B cell (primary cell): ENCODE measurements at regions not wholly inside any gene's neighbourhood (a gene's known extent, or its start where the extent isn't known, plus 50 kb on each side); places are given as distances from the start of the nearest gene placed in this dataset.

Experiments used
- ATAC-seq: fragments of 200-7000 bp; cut with Tn5 transposase; one replicate; pipeline ENCODE4 v1.10.0; 2021; ENCODE audit warnings: low read depth, mild to moderate bottlenecking, moderate number of reproducible peaks, moderate library complexity
- CTCF ChIA-PET: fragments of 350-600 bp; sonication (Branson Sonifier 250); formaldehyde crosslinking; loops from one replicate; lab custom pipeline; 2021; ENCODE audit warnings: antibody characterized with exemption, inconsistent platforms; lab: Charles Lee
- POLR2A ChIA-PET: fragments of 350-600 bp; sonication (Branson Sonifier 250); formaldehyde crosslinking; loops from one replicate; lab custom pipeline; 2021; ENCODE audit warnings: antibody characterized with exemption; lab: Charles Lee
- DNase-seq: peaks from one replicate; pipeline ENCODE4 v3.0.0; 2013
- H2AFZ ChIP-seq: 2 replicates; pipeline ENCODE4 v1.6.1; 2012; ENCODE audit warnings: mild to moderate bottlenecking, low read depth, low read length; ENCODE audit not compliant: insufficient read depth, poor library complexity, severe bottlenecking
- H3K27ac ChIP-seq, 2 donors: 1 replicate in 1 of 2; 2 replicates in 1 of 2; pipeline ENCODE4 v1.5.1; 2012 to 2013; ENCODE audit warnings: low read length in 2 of 2, mild to moderate bottlenecking in 2 of 2, moderate library complexity in 1 of 2
- H3K27me3 ChIP-seq, 4 experiments: fragments of 200-600 bp in 1 of 4; sonication (generic) in 1 of 4; replicated peaks in 1 of 4; 1 replicate in 2 of 4; 2 replicates in 2 of 4; pipeline versions ENCODE4 v1.6.1 to v1.7.0; 2013 to 2016; ENCODE audit warnings: low read length in 3 of 4, mild to moderate bottlenecking in 2 of 4, mixed read lengths in 1 of 4, moderate library complexity in 1 of 4; ENCODE audit not compliant: insufficient read depth in 4 of 4, control insufficient read depth in 3 of 4; ENCODE audit errors: control extremely low read depth in 1 of 4
- H3K36me3 ChIP-seq, 2 experiments: replicated peaks in 1 of 2; 1 replicate in 1 of 2; 2 replicates in 1 of 2; pipeline versions ENCODE4 v1.6.1 to v1.7.1; 2013; ENCODE audit warnings: low read length in 1 of 2; ENCODE audit not compliant: insufficient read depth in 2 of 2, control insufficient read depth in 1 of 2; ENCODE audit errors: control extremely low read depth in 1 of 2, extremely low read depth in 1 of 2
- H3K4me1 ChIP-seq, 2 donors: fragments of 200-600 bp in 1 of 2; sonication (generic) in 1 of 2; 1 replicate in 1 of 2; 2 replicates in 1 of 2; pipeline versions ENCODE4 v1.5.1 to v1.6.1; 2013 to 2017; ENCODE audit warnings: low read length in 2 of 2; ENCODE audit not compliant: control insufficient read depth in 2 of 2, insufficient read depth in 2 of 2
- H3K4me2 ChIP-seq: replicated peaks from 2 replicates; pipeline ENCODE3; 2012; ENCODE audit warnings: mild to moderate bottlenecking, low read depth, low read length; ENCODE audit not compliant: poor library complexity, severe bottlenecking
- H3K4me3 ChIP-seq, 5 experiments: fragments of 200-600 bp in 1 of 5; sonication (generic) in 1 of 5; 1 replicate in 3 of 5; 2 replicates in 2 of 5; pipeline versions ENCODE4 v1.5.1 to v1.7.0; 2011 to 2016; ENCODE audit warnings: low read length in 4 of 5, mild to moderate bottlenecking in 4 of 5, low read depth in 2 of 5, control low read depth in 1 of 5, moderate library complexity in 1 of 5; ENCODE audit not compliant: insufficient read depth in 1 of 5; ENCODE audit errors: control extremely low read depth in 1 of 5, extremely low read depth in 1 of 5
- H3K79me2 ChIP-seq: fragments of 200-600 bp; sonication (generic); one replicate; pipeline ENCODE4 v1.6.0; 2016; ENCODE audit warnings: low read length; ENCODE audit not compliant: control insufficient read depth, insufficient read depth
- H3K9ac ChIP-seq: fragments of 200-600 bp; sonication (generic); 2 replicates; pipeline ENCODE4 v1.6.1; 2017; ENCODE audit warnings: mild to moderate bottlenecking, low read length, moderate library complexity
- H3K9me3 ChIP-seq, 3 donors: one replicate each; pipeline versions ENCODE4 v1.6.1 to v1.7.1; 2013; ENCODE audit warnings: low read length in 2 of 3; ENCODE audit not compliant: control insufficient read depth in 2 of 3, insufficient read depth in 1 of 3; ENCODE audit errors: control extremely low read depth in 1 of 3
- H4K20me1 ChIP-seq: 2 replicates; pipeline ENCODE4 v1.6.0; 2012; ENCODE audit warnings: mild to moderate bottlenecking, low read length; ENCODE audit not compliant: insufficient read depth, control insufficient read depth, poor library complexity, severe bottlenecking
- H3K27ac Mint-ChIP-seq: one replicate; pipeline ENCODE4 v1.8.0; 2021; ENCODE audit warnings: mixed read lengths
- H3K27me3 Mint-ChIP-seq: one replicate; pipeline ENCODE4 v1.8.0; 2021; ENCODE audit warnings: mixed read lengths
- H3K4me1 Mint-ChIP-seq: one replicate; pipeline ENCODE4 v1.8.0; 2021; ENCODE audit warnings: mixed read lengths
- H3K4me3 Mint-ChIP-seq: one replicate; pipeline ENCODE4 v1.8.0; 2021; ENCODE audit warnings: mixed read lengths
- H3K9me3 Mint-ChIP-seq: one replicate; pipeline ENCODE4 v1.8.0; 2022; ENCODE audit warnings: mixed read lengths; ENCODE audit not compliant: insufficient read depth
- CTCF ChIP-seq: fragments of 200-600 bp; IDR thresholded peaks from one replicate; pipeline ENCODE4 v1.8.0; 2022; ENCODE audit warnings: antibody characterized with exemption, mild to moderate bottlenecking
- EZH2 ChIP-seq: IDR thresholded peaks from 2 replicates; pipeline ENCODE4 v1.6.1; 2012; ENCODE audit warnings: borderline replicate concordance, low read depth, mild to moderate bottlenecking, moderate library complexity, low read length; ENCODE audit not compliant: insufficient read depth, poor library complexity, severe bottlenecking
- WGBS: methylation state at CpG from one replicate; pipeline ENCODE4 v1.1.5; 2013; ENCODE audit warnings: missing lambda C conversion rate; ENCODE audit not compliant: insufficient coverage; 5-methylcytosine and 5-hydroxymethylcytosine counted together
- intact Hi-C: fragments of 100-400 bp; cut with micrococcal nuclease; formaldehyde crosslinking; loops from one replicate; pipeline ENCODE4 v1.10.0; 2022

GRCh38 chr13:112194579-112194978 is 127.6 kb downstream of the SOX1 start:
- TF ChIP-seq EZH2, result no peak
- no peak for TF ChIP-seq CTCF
- ChIA-PET CTCF (no interaction called here), POLR2A (no interaction called here)
- 94% methylated on average over 29 of the region's 31 CpGs for WGBS
- Mint-ChIP-seq H3K27ac (no peak overlapping the region), H3K4me3 (no peak overlapping the region), H3K27me3 (no peaks in the 10 kb centered on the region), H3K9me3 (peaks cover 2% of the 10 kb centered on the region), H3K4me1 (no peaks in the 10 kb centered on the region)
- H3K4me2 ChIP-seq, result no peak overlapping the region
- DNase-seq, result no peak
- no peaks in the 10 kb centered on the region for H4K20me1 ChIP-seq
- H3K79me2 ChIP-seq, result no peaks in the 10 kb centered on the region
- no peak for ATAC-seq
- no peak overlapping the region for H3K9ac ChIP-seq
- intact Hi-C loops, result no loop called here
- no peak overlapping the region for H3K27ac ChIP-seq
- H3K4me1 ChIP-seq, result no peaks in the 10 kb centered on the region
- no peaks in the 10 kb centered on the region for H3K36me3 ChIP-seq
- peaks cover 0 to 21% (median 0%) of the 10 kb centered on the region in 3 donors for H3K9me3 ChIP-seq
- H3K27me3 ChIP-seq, result no peaks in the 10 kb centered on the region
- H3K4me3 ChIP-seq, result no peak overlapping the region
- no peak overlapping the region for H2AFZ ChIP-seq

GRCh38 chr13:112198396-112199010 is 131.6 kb downstream of the SOX1 start:
- 93% methylated on average over 12 of the region's 17 CpGs for WGBS
- Histone ChIP-seq H3K9ac (no peak overlapping the region), H3K4me2 (no peak overlapping the region), H3K4me1 (no peaks in the 10 kb centered on the region), H3K27me3 (no peaks in the 10 kb centered on the region), H3K27ac (no peak overlapping the region), H3K9me3 (peaks cover 0 to 22% (median 0%) of the 10 kb centered on the region in 3 donors), H2AFZ (no peak overlapping the region), H4K20me1 (no peaks in the 10 kb centered on the region), H3K36me3 (no peaks in the 10 kb centered on the region), H3K79me2 (no peaks in the 10 kb centered on the region), H3K4me3 (no peak overlapping the region)
- Mint-ChIP-seq H3K9me3 (no peaks in the 10 kb centered on the region), H3K27me3 (no peaks in the 10 kb centered on the region), H3K27ac (no peak overlapping the region), H3K4me1 (no peaks in the 10 kb centered on the region), H3K4me3 (no peak overlapping the region)
- TF ChIP-seq CTCF (no peak), EZH2 (no peak)
- intact Hi-C loops, result no loop called here
- ChIA-PET POLR2A (no interaction called here), CTCF (no interaction called here)
- no peak for DNase-seq
- no peak for ATAC-seq
